HepG2 (cell line): ENCODE measurements at regions not wholly inside any gene's neighbourhood (a gene's known extent, or its start where the extent isn't known, plus 50 kb on each side); places are given as distances from the start of the nearest gene placed in this dataset.

Source experiments
- CEBPB ChIP-seq: IDR thresholded peaks from 2 replicates; pipeline ENCODE4 v1.6.1; 2011; ENCODE audit warnings: low read depth, low read length, improper control_type of control experiment, borderline replicate concordance
- GTF3A ChIP-seq: sonication (generic); formaldehyde crosslinking; conservative IDR thresholded peaks from 2 replicates; pipeline ENCODE4 v1.4.0; 2020; ENCODE audit warnings: mild to moderate bottlenecking, missing genetic modification reagents
- U2AF1 ChIP-seq: fragments of 200-400 bp; formaldehyde crosslinking; optimal IDR thresholded peaks from 2 replicates; pipeline ENCODE3; 2017; ENCODE audit warnings: mild to moderate bottlenecking, low read depth, low read length
- ZNF749 ChIP-seq: sonication (generic); formaldehyde crosslinking; IDR thresholded peaks from 2 replicates; pipeline ENCODE4 v1.8.0; 2022; ENCODE audit warnings: mild to moderate bottlenecking, missing genetic modification reagents, moderate library complexity, borderline replicate concordance
- TF ChIP-seq, protein P1 (sequence below): sonication (generic); formaldehyde crosslinking; IDR thresholded peaks from 2 replicates; pipeline ENCODE4 v1.5.0; 2020; ENCODE audit warnings: mild to moderate bottlenecking, missing genetic modification reagents, moderate library complexity

DNA sequence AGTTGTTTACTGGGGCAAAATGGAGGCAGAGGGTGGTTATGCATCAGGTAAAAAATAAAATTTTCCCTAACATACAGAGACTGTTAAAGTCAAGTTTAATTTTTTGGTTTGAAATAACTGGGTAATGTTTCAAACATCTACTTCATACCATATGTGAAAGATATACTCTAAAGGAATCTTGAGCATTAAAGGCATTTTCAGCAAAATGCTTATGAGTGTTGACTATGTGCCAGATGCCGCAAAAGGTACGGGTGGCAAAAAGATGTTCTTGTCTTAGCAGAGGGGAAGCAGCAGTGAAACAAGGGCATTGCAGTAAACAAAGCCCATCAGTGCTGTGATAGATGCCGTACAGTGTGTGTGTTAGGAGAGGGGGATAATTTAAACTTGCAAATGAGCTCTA lies 263.1 kb upstream of the ID2 start:
- TF ChIP-seq, protein P1, sequence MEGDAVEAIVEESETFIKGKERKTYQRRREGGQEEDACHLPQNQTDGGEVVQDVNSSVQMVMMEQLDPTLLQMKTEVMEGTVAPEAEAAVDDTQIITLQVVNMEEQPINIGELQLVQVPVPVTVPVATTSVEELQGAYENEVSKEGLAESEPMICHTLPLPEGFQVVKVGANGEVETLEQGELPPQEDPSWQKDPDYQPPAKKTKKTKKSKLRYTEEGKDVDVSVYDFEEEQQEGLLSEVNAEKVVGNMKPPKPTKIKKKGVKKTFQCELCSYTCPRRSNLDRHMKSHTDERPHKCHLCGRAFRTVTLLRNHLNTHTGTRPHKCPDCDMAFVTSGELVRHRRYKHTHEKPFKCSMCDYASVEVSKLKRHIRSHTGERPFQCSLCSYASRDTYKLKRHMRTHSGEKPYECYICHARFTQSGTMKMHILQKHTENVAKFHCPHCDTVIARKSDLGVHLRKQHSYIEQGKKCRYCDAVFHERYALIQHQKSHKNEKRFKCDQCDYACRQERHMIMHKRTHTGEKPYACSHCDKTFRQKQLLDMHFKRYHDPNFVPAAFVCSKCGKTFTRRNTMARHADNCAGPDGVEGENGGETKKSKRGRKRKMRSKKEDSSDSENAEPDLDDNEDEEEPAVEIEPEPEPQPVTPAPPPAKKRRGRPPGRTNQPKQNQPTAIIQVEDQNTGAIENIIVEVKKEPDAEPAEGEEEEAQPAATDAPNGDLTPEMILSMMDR, result no peak
- TF ChIP-seq CEBPB (no peak), ZNF749 (CRISPR knock-in tag) (no peak), GTF3A (CRISPR knock-in tag) (no peak), U2AF1 (no peak)
